Ovary (tissue), 3 donors: ENCODE measurements at regions not wholly inside any gene's neighbourhood (a gene's known extent, or its start where the extent isn't known, plus 50 kb on each side); places are given as distances from the start of the nearest gene placed in this dataset.

Experiments
- EP300 ChIP-seq: sonication (generic); formaldehyde crosslinking; IDR thresholded peaks from one replicate; pipeline ENCODE4 v1.6.1; 2017; ENCODE audit warnings: antibody characterized with exemption
- POLR2A ChIP-seq: fragments of 450-650 bp; IDR thresholded peaks from one replicate; pipeline ENCODE4 v1.6.1; 2017; ENCODE audit warnings: antibody characterized with exemption, mild to moderate bottlenecking, moderate library complexity
- TF ChIP-seq, protein P1 (sequence below), 3 donors: fragments of 450-650 bp in 2 of 3; fragments of 200-600 bp in 1 of 3; IDR thresholded peaks; one replicate each; pipeline versions ENCODE4 v1.5.1 to v1.8.0; 2016 to 2022; ENCODE audit warnings: antibody characterized with exemption in 3 of 3, mild to moderate bottlenecking in 1 of 3
- donor health status: DM: no; HTN: no; CAD: no.

DNA sequence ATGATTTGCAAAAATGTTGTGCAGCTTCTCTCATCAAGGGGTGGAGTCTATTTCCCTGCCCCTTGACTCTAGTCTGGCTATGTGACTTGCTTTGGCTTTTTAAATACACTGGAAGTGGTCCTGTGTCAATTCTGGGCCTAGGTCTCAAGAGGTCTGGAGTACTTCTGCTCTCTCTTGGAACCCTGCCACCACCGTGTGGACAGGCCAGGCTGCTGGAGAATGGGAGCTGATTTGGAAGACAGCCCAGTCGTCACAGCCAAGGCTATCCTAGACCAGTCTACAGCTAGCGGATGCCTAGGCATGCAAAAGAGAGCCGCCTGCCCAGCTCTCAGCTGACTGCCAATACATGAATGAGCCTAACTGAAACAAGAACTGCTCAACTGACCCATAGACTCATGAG is 56.7 kb upstream of the CLINT1 start:
- TF ChIP-seq POLR2A (no peak), EP300 (no peak)
- TF ChIP-seq, protein P1, sequence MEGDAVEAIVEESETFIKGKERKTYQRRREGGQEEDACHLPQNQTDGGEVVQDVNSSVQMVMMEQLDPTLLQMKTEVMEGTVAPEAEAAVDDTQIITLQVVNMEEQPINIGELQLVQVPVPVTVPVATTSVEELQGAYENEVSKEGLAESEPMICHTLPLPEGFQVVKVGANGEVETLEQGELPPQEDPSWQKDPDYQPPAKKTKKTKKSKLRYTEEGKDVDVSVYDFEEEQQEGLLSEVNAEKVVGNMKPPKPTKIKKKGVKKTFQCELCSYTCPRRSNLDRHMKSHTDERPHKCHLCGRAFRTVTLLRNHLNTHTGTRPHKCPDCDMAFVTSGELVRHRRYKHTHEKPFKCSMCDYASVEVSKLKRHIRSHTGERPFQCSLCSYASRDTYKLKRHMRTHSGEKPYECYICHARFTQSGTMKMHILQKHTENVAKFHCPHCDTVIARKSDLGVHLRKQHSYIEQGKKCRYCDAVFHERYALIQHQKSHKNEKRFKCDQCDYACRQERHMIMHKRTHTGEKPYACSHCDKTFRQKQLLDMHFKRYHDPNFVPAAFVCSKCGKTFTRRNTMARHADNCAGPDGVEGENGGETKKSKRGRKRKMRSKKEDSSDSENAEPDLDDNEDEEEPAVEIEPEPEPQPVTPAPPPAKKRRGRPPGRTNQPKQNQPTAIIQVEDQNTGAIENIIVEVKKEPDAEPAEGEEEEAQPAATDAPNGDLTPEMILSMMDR (IDR thresholded peaks at IDR 0.05), result no peak
